HepG2 (cell line): ENCODE measurements at regions not wholly inside any gene's neighbourhood (a gene's known extent, or its start where the extent isn't known, plus 50 kb on each side); places are given as distances from the start of the nearest gene placed in this dataset.

Source experiments
- ATAC-seq: fragments of 200-7000 bp; cut with Tn5 transposase; 3 replicates; pipeline ENCODE4 v1.9.1; 2020; ENCODE audit warnings: mild to moderate bottlenecking, moderate library complexity
- BruUV-seq: library from RNA; stranded (reverse); fragments of 400-500 nt; replicated peaks from 2 replicates; lab custom pipeline; 2021; lab: Mats Ljungman, UMichigan
- CTCF ChIA-PET: fragments of 300-600 bp; formaldehyde crosslinking; extraction: SDS; loops from one replicate; lab custom pipeline; 2021; ENCODE audit warnings: low total read pairs, inconsistent platforms, low intra/inter-chr PET ratio; lab: Yijun Ruan, JAX
- POLR2A ChIA-PET: fragments of 350-600 bp; sonication (Branson Sonifier 250); formaldehyde crosslinking; loops from one replicate; lab custom pipeline; 2020; ENCODE audit warnings: antibody characterized with exemption, inconsistent platforms; lab: Yijun Ruan, JAX
- DNase-seq: peaks from one replicate; pipeline ENCODE4 v3.0.0-alpha.2; 2015; ENCODE audit warnings: low spot score
- FAIRE-seq: peaks from 3 replicates; lab custom pipeline; 2011; peaks lifted over from hg19 to GRCh38; lab: Jason Lieb, UNC
- H2AFZ ChIP-seq: one replicate; pipeline ENCODE4 v1.6.1; 2011; ENCODE audit warnings: low read length, inconsistent platforms
- H3K27ac ChIP-seq: fragments of 300-600 bp; 3 replicates; pipeline ENCODE4 v1.8.0; 2011; ENCODE audit warnings: mixed run types, mild to moderate bottlenecking, mixed read lengths, low read length, inconsistent platforms; ENCODE audit not compliant: insufficient read depth; ENCODE audit errors: extremely low read length
- H3K27me3 ChIP-seq, 2 experiments: fragments of 200-600 bp in 1 of 2; 2 replicates in 1 of 2; 3 replicates in 1 of 2; pipeline versions ENCODE4 v1.6.0 to v1.8.0; 2011; ENCODE audit warnings: low read length in 2 of 2, mild to moderate bottlenecking in 2 of 2, moderate library complexity in 2 of 2, inconsistent platforms in 1 of 2; ENCODE audit not compliant: insufficient read depth in 2 of 2, control insufficient read depth in 1 of 2
- H3K36me3 ChIP-seq, 2 experiments: fragments of 200-600 bp in 1 of 2; replicated peaks in 1 of 2; 2 replicates in 1 of 2; 3 replicates in 1 of 2; pipeline versions ENCODE4 v1.5.1 to v1.8.0; 2011; ENCODE audit warnings: low read length in 2 of 2, inconsistent platforms in 1 of 2; ENCODE audit not compliant: insufficient read depth in 2 of 2, control insufficient read depth in 1 of 2
- H3K4me1 ChIP-seq: 2 replicates; pipeline ENCODE4 v1.5.1; 2012; ENCODE audit warnings: low read length, inconsistent platforms; ENCODE audit not compliant: insufficient read depth
- H3K4me2 ChIP-seq: 2 replicates; pipeline ENCODE4 v1.6.0; 2011; ENCODE audit warnings: low read depth, low read length, inconsistent platforms
- H3K4me3 ChIP-seq, 3 experiments: fragments of 200-600 bp in 1 of 3; sonication (generic), shearing (Covaris generic) in 1 of 3; replicated peaks in 1 of 3; 2 replicates each; pipeline ENCODE4 v1.5.1; 2011 to 2016; ENCODE audit warnings: low read length in 3 of 3, inconsistent platforms in 2 of 3, low read depth in 2 of 3, mild to moderate bottlenecking in 2 of 3, control low read depth in 1 of 3, mixed read lengths in 1 of 3; ENCODE audit not compliant: insufficient read depth in 1 of 3
- H3K79me2 ChIP-seq: one replicate; pipeline ENCODE4 v1.6.1; 2011; ENCODE audit warnings: low read length, inconsistent platforms; ENCODE audit not compliant: insufficient read depth
- H3K9ac ChIP-seq: 2 replicates; pipeline ENCODE4 v1.6.0; 2011; ENCODE audit warnings: mild to moderate bottlenecking, low read depth, low read length, inconsistent platforms; ENCODE audit not compliant: insufficient read depth
- H3K9me3 ChIP-seq: 2 replicates; pipeline ENCODE4 v1.5.1; 2012; ENCODE audit warnings: mild to moderate bottlenecking, low read length
- H4K20me1 ChIP-seq: 2 replicates; pipeline ENCODE4 v1.6.0; 2011; ENCODE audit warnings: inconsistent platforms, mild to moderate bottlenecking, low read length, moderate library complexity; ENCODE audit not compliant: insufficient read depth
- ARID3A ChIP-seq: IDR thresholded peaks from 2 replicates; pipeline ENCODE4 v1.6.1; 2012; ENCODE audit warnings: low read depth, low read length, improper control_type of control experiment
- CENPT ChIP-seq: sonication (generic); formaldehyde crosslinking; IDR thresholded peaks from 2 replicates; pipeline ENCODE4 v1.8.0; 2022; ENCODE audit warnings: low read depth, mild to moderate bottlenecking, moderate library complexity, missing genetic modification reagents
- HMGA1 ChIP-seq: sonication (generic); formaldehyde crosslinking; conservative IDR thresholded peaks from 2 replicates; pipeline ENCODE4 v1.4.0; 2020; ENCODE audit warnings: missing genetic modification reagents
- HNF1A ChIP-seq, 2 experiments: sonication (generic) in 1 of 2; formaldehyde crosslinking in 1 of 2; IDR thresholded peaks; 2 replicates each; pipeline versions ENCODE4 v1.4.0 to v1.6.1; 2016 to 2020; ENCODE audit warnings: borderline replicate concordance in 1 of 2, low read depth in 1 of 2, mild to moderate bottlenecking in 1 of 2, missing genetic modification reagents in 1 of 2
- IRF9 ChIP-seq: sonication (generic); formaldehyde crosslinking; IDR thresholded peaks from 2 replicates; pipeline ENCODE4 v1.8.0; 2022; ENCODE audit warnings: missing genetic modification reagents, mild to moderate bottlenecking, borderline replicate concordance
- LCORL ChIP-seq, 2 experiments: fragments of 450-650 bp in 1 of 2; sonication (generic) in 1 of 2; formaldehyde crosslinking in 1 of 2; IDR thresholded peaks; 2 replicates each; pipeline versions ENCODE4 v1.5.0 to v1.6.1; 2017 to 2020; ENCODE audit warnings: antibody characterized with exemption in 1 of 2, missing genetic modification reagents in 1 of 2
- MAX ChIP-seq: IDR thresholded peaks from 2 replicates; pipeline ENCODE4 v1.6.1; 2012; ENCODE audit warnings: inconsistent platforms
- REL ChIP-seq: sonication (generic); formaldehyde crosslinking; conservative IDR thresholded peaks from 2 replicates; pipeline ENCODE4 v1.8.0; 2022; ENCODE audit warnings: mild to moderate bottlenecking, missing genetic modification reagents, moderate library complexity
- YEATS2 ChIP-seq: sonication (generic); formaldehyde crosslinking; IDR thresholded peaks from 2 replicates; pipeline ENCODE4 v1.4.0; 2020; ENCODE audit warnings: missing genetic modification reagents, borderline replicate concordance
- ZBTB7B ChIP-seq: sonication (generic); formaldehyde crosslinking; IDR thresholded peaks from 2 replicates; pipeline ENCODE4 v1.4.0; 2020; ENCODE audit warnings: missing genetic modification reagents
- ZKSCAN1 ChIP-seq: fragments of 150-350 bp; IDR thresholded peaks from 2 replicates; pipeline ENCODE4 v1.6.1; 2014; ENCODE audit warnings: low read length
- ZNF230 ChIP-seq: sonication (generic); formaldehyde crosslinking; IDR thresholded peaks from 2 replicates; pipeline ENCODE4 v1.4.0; 2020; ENCODE audit warnings: mild to moderate bottlenecking, missing genetic modification reagents
- ZNF253 ChIP-seq: sonication (generic); formaldehyde crosslinking; IDR thresholded peaks from 2 replicates; pipeline ENCODE4 v1.8.0; 2022; ENCODE audit warnings: mild to moderate bottlenecking, missing genetic modification reagents, borderline replicate concordance
- ZNF343 ChIP-seq: sonication (generic); formaldehyde crosslinking; IDR thresholded peaks from 2 replicates; pipeline ENCODE4 v1.4.0; 2020; ENCODE audit warnings: mild to moderate bottlenecking, missing genetic modification reagents
- ZNF547 ChIP-seq: sonication (generic); formaldehyde crosslinking; IDR thresholded peaks from 2 replicates; pipeline ENCODE4 v1.5.1; 2020; ENCODE audit warnings: mild to moderate bottlenecking, missing genetic modification reagents
- ZNF800 ChIP-seq: sonication (generic); formaldehyde crosslinking; IDR thresholded peaks from 2 replicates; pipeline ENCODE4 v1.4.0; 2020; ENCODE audit warnings: missing genetic modification reagents
- WGBS: methylation state at CpG from one replicate; pipeline ENCODE4 v1.1.6; 2017; ENCODE audit warnings: low lambda C conversion rate; 5-methylcytosine and 5-hydroxymethylcytosine counted together
- in situ Hi-C: cut with HindIII; loops from 2 replicates; pipeline ENCODE4 v1.10.0; 2017; ENCODE audit warnings: low pct_unique_long_range_greater_than_20kb; ENCODE audit not compliant: extremely low pct_ligation_motif_present
- intact Hi-C: fragments of 100-400 bp; cut with micrococcal nuclease; formaldehyde crosslinking; loops from one replicate; pipeline ENCODE4 v1.10.0; 2022; ENCODE audit not compliant: unreplicated experiment

- H4K20me1 ChIP-seq, result no peaks in the 10 kb centered on the region
- no peak overlapping the region for H2AFZ ChIP-seq
- TF ChIP-seq IRF9 (CRISPR knock-in tag) (no peak), ZBTB7B (CRISPR knock-in tag) (no peak), HMGA1 (CRISPR knock-in tag) (no peak), YEATS2 (no peak), HNF1A (IDR thresholded peaks at IDR 0.05; ENCODE audit: low read depth) (no peak), HNF1A (CRISPR knock-in tag; IDR thresholded peaks at IDR 0.05; ENCODE audit: borderline replicate concordance) (no peak), LCORL (IDR thresholded peaks at IDR 0.05) (no peak), LCORL (CRISPR knock-in tag; IDR thresholded peaks at IDR 0.05) (no peak), ZNF253 (CRISPR knock-in tag) (no peak), ZNF343 (CRISPR knock-in tag) (no peak), ZNF800 (CRISPR knock-in tag) (no peak), ZNF230 (CRISPR knock-in tag) (no peak), ARID3A (no peak), ZKSCAN1 (no peak), REL (no peak), MAX (no peak), CENPT (no peak), ZNF547 (CRISPR knock-in tag) (no peak)
- TF ChIP-seq, all 625 proteins: peak for 0
- ATAC-seq, result no peak
- Histone ChIP-seq H3K4me2 (no peak overlapping the region), H3K9me3 (no peaks in the 10 kb centered on the region), H3K9ac (no peak overlapping the region), H3K36me3 (no peaks in the 10 kb centered on the region), H3K4me1 (no peaks in the 10 kb centered on the region), H3K4me3 (no peak overlapping the region), H3K27ac (no peak overlapping the region), H3K27me3 (no peaks in the 10 kb centered on the region), H3K79me2 (no peaks in the 10 kb centered on the region)
- no TSS peak for BruUV-seq
- ChIA-PET POLR2A (no interaction called here), CTCF (no interaction called here)
- no peak for DNase-seq
- intact Hi-C loops (no loop called here), in situ Hi-C loops (no loop called here)
- 0% methylated on average over 1 of the region's 1 CpG for WGBS
- FAIRE-seq, result no peak
Measured at GRCh38 chr10:8431511-8431910, 377.0 kb downstream of the GATA3 start.
